ENCODE measurements at regions not wholly inside any gene's neighbourhood (a gene's known extent, or its start where the extent isn't known, plus 50 kb on each side); places are given as distances from the start of the nearest gene placed in this dataset.
A peak's percentile ranks its signal among the peaks of the same experiment; 100 is the strongest.
"Not testable (repeated sequence)": the region's sequence is repeated elsewhere in the genome, so short reads cannot be mapped to it uniquely, and the experiment has no call there.

GRCh38 chr5:92145852-92146251, 762.7 kb upstream of the ARRDC3 start:
- ChIA-PET CTCF (no interaction called here), POLR2A (interaction anchor here (0.6 kb wide), 1 partner anchor 108 kb away, joined by 4 read pairs; no protein-coding TSS in a partner anchor)
- Histone ChIP-seq H3K4me1 (ENCODE audit: control insufficient read depth, insufficient read depth, low read length) (peaks cover 3% of the 10 kb centered on the region; the same call in 1 of the 2 replicates), H3K9me3 (ENCODE audit: control insufficient read depth, insufficient read depth, low read depth, low read length) (no peaks in the 10 kb centered on the region), H3K36me3 (ENCODE audit: control insufficient read depth, insufficient read depth, low read length) (no peaks in the 10 kb centered on the region), H3K27me3 (ENCODE audit: control insufficient read depth, insufficient read depth, low read length) (no peaks in the 10 kb centered on the region), H3K4me3 (ENCODE audit: low read depth in 2 of 2, low read length in 2 of 2) (no peak overlapping the region), H3K27ac (ENCODE audit: low read length) (peak overlapping the region; percentile 3; the same call in 1 of the 2 replicates)
- in situ Hi-C loops (cut with HindIII; ENCODE audit: low pct_unique_long_range_greater_than_20kb, low sequenced_read_pairs) (no loop called here), intact Hi-C loops (cut with micrococcal nuclease; ENCODE audit: unreplicated experiment) (no loop called here)
- BruUV-seq (replicated peaks): no TSS peak
- ATAC-seq: no peak
- no peak for TF ChIP-seq TCF7L2 (IDR thresholded peaks at IDR 0.05; ENCODE audit: low read depth, low read length)
- TF ChIP-seq POLR2AphosphoS5 (IDR thresholded peaks at IDR 0.05; ENCODE audit: low read depth, low read length): no peak
- no peak for TF ChIP-seq SIN3A (IDR thresholded peaks at IDR 0.05; ENCODE audit: borderline replicate concordance, insufficient read depth, low read depth, low read length)
- no peak for DNase-seq (ENCODE audit: low read depth, low spot score)

GRCh38 chr5:92144824-92145223, 761.7 kb upstream of the ARRDC3 start:
- intact Hi-C loops (cut with micrococcal nuclease; ENCODE audit: unreplicated experiment): no loop called here
- ChIA-PET POLR2A (no interaction called here), CTCF (no interaction called here)
- H3K4me1 ChIP-seq (ENCODE audit: control insufficient read depth, insufficient read depth, low read length): peaks cover 3% of the 10 kb centered on the region; the same call in 1 of the 2 replicates
- in situ Hi-C loops (cut with HindIII; ENCODE audit: low pct_unique_long_range_greater_than_20kb, low sequenced_read_pairs): no loop called here
- no peaks in the 10 kb centered on the region for H3K36me3 ChIP-seq (ENCODE audit: control insufficient read depth, insufficient read depth, low read length)
- no peak overlapping the region for H3K4me3 ChIP-seq (ENCODE audit: low read depth in 2 of 2, low read length in 2 of 2)
- ATAC-seq (no peak), DNase-seq (ENCODE audit: low read depth, low spot score) (no peak)
- no peaks in the 10 kb centered on the region for H3K9me3 ChIP-seq (ENCODE audit: control insufficient read depth, insufficient read depth, low read depth, low read length)
- H3K27me3 ChIP-seq (ENCODE audit: control insufficient read depth, insufficient read depth, low read length): no peaks in the 10 kb centered on the region
- TF ChIP-seq TCF7L2 (IDR thresholded peaks at IDR 0.05; ENCODE audit: low read depth, low read length): no peak
- BruUV-seq (replicated peaks): no TSS peak
- H3K27ac ChIP-seq (ENCODE audit: low read length): peak overlapping the region; percentile 63; the same call in 1 of the 2 replicates

- ATAC-seq; H3K4me3 ChIP-seq (ENCODE audit: low read depth in 2 of 2, low read length in 2 of 2); H3K36me3 ChIP-seq (ENCODE audit: control insufficient read depth, insufficient read depth, low read length); BruUV-seq (replicated peaks); POLR2A ChIA-PET; H3K27ac ChIP-seq (ENCODE audit: low read length); DNase-seq (ENCODE audit: low read depth, low spot score); intact Hi-C loops (cut with micrococcal nuclease; ENCODE audit: unreplicated experiment); H3K9me3 ChIP-seq (ENCODE audit: control insufficient read depth, insufficient read depth, low read depth, low read length); in situ Hi-C loops (cut with HindIII; ENCODE audit: low pct_unique_long_range_greater_than_20kb, low sequenced_read_pairs); CTCF ChIA-PET; H3K27me3 ChIP-seq (ENCODE audit: control insufficient read depth, insufficient read depth, low read length); H3K4me1 ChIP-seq (ENCODE audit: control insufficient read depth, insufficient read depth, low read length): not testable (repeated sequence)
Observed at GRCh38 chr5:92132294-92132908, 749.3 kb upstream of the ARRDC3 start.

GRCh38 chr5:92126182-92126581, 743.1 kb upstream of the ARRDC3 start:
- no peaks in the 10 kb centered on the region for H3K27me3 ChIP-seq (ENCODE audit: control insufficient read depth, insufficient read depth, low read length)
- no peak overlapping the region for H3K4me3 ChIP-seq (ENCODE audit: low read depth in 2 of 2, low read length in 2 of 2)
- POLR2A ChIA-PET: no interaction called here
- no peak overlapping the region for H3K27ac ChIP-seq (ENCODE audit: low read length)
- DNase-seq (ENCODE audit: low read depth, low spot score) (no peak), ATAC-seq (no peak)
- CTCF ChIA-PET: no interaction called here
- no TSS peak for BruUV-seq (replicated peaks)
- no peaks in the 10 kb centered on the region for H3K4me1 ChIP-seq (ENCODE audit: control insufficient read depth, insufficient read depth, low read length)
- no peaks in the 10 kb centered on the region for H3K36me3 ChIP-seq (ENCODE audit: control insufficient read depth, insufficient read depth, low read length)
- in situ Hi-C loops (cut with HindIII; ENCODE audit: low pct_unique_long_range_greater_than_20kb, low sequenced_read_pairs): no loop called here
- intact Hi-C loops (cut with micrococcal nuclease; ENCODE audit: unreplicated experiment): no loop called here
- TF ChIP-seq POLR2AphosphoS5 (IDR thresholded peaks at IDR 0.05; ENCODE audit: low read depth, low read length): no peak
- TF ChIP-seq CTCF (IDR thresholded peaks at IDR 0.05): no peak
- TF ChIP-seq REST (IDR thresholded peaks at IDR 0.05; ENCODE audit: insufficient read depth in 1 of 2, low read depth in 2 of 2, low read length in 1 of 2): no peak
- no peak for TF ChIP-seq TCF7L2 (IDR thresholded peaks at IDR 0.05; ENCODE audit: low read depth, low read length)
- no peak for TF ChIP-seq SIN3A (IDR thresholded peaks at IDR 0.05; ENCODE audit: borderline replicate concordance, insufficient read depth, low read depth, low read length)
- no peaks in the 10 kb centered on the region for H3K9me3 ChIP-seq (ENCODE audit: control insufficient read depth, insufficient read depth, low read depth, low read length)
